Fibroblast of skin of right quadriceps (primary cell): ENCODE measurements at regions not wholly inside any gene's neighbourhood (a gene's known extent, or its start where the extent isn't known, plus 50 kb on each side); places are given as distances from the start of the nearest gene placed in this dataset.

ENCODE experiments used
- DNase-seq: peaks from one replicate; pipeline ENCODE4 v3.0.0-alpha.2; 2013

GRCh38 chr13:73268306-73268705, 209.5 kb downstream of the KLF5 start:
- DNase-seq: peak; percentile 64

- DNase-seq: no peak
These were observed 207.9 kb downstream of the KLF5 start for GRCh38 chr13:73266640-73267180.

GRCh38 chr13:73262862-73263627, 204.2 kb downstream of the KLF5 start:
- no peak for DNase-seq

- peak; percentile 56 for DNase-seq
These were observed 203.0 kb downstream of the KLF5 start for GRCh38 chr13:73261739-73262216.

- DNase-seq: peak; percentile 78
These were observed 200.5 kb downstream of the KLF5 start for GRCh38 chr13:73259061-73260017.

GRCh38 chr13:73258406-73258805, 199.6 kb downstream of the KLF5 start:
- DNase-seq: no peak

GRCh38 chr13:73254827-73255226, 196.0 kb downstream of the KLF5 start:
- DNase-seq: peak; percentile 19

GRCh38 chr13:73251626-73252265, 192.9 kb downstream of the KLF5 start:
- peak; percentile 48 for DNase-seq

- no peak for DNase-seq
These were observed 191.3 kb downstream of the KLF5 start for GRCh38 chr13:73250061-73250460.

GRCh38 chr13:73248711-73249580, 190.1 kb downstream of the KLF5 start:
- no peak for DNase-seq

GRCh38 chr13:73248154-73248553, 189.3 kb downstream of the KLF5 start:
- DNase-seq: no peak

- DNase-seq: no peak
These were observed 186.4 kb downstream of the KLF5 start for GRCh38 chr13:73245246-73245645.

- DNase-seq: no peak
These were observed 185.7 kb downstream of the KLF5 start for GRCh38 chr13:73244467-73244866.

- DNase-seq: peak; percentile 9
These were observed 183.8 kb downstream of the KLF5 start for GRCh38 chr13:73242515-73243015.

GRCh38 chr13:73240193-73240592, 181.4 kb downstream of the KLF5 start:
- DNase-seq: no peak

- DNase-seq: no peak
These were observed 176.6 kb downstream of the KLF5 start for GRCh38 chr13:73235385-73235784.

GRCh38 chr13:73231471-73231870, 172.7 kb downstream of the KLF5 start:
- peak; percentile 69 for DNase-seq

- peak; percentile 32 for DNase-seq
These were observed 171.9 kb downstream of the KLF5 start for GRCh38 chr13:73230716-73231115.

GRCh38 chr13:73228546-73228945, 169.7 kb downstream of the KLF5 start:
- DNase-seq: no peak

- DNase-seq: no peak
These were observed 167.2 kb downstream of the KLF5 start for GRCh38 chr13:73225990-73226389.

- DNase-seq: peak; percentile 81
These were observed 165.9 kb downstream of the KLF5 start for GRCh38 chr13:73224703-73225102.

GRCh38 chr13:73223372-73223781, 164.6 kb downstream of the KLF5 start:
- no peak for DNase-seq
